Ishikawa (cell line): ENCODE measurements at regions not wholly inside any gene's neighbourhood (a gene's known extent, or its start where the extent isn't known, plus 50 kb on each side); places are given as distances from the start of the nearest gene placed in this dataset.

Source experiments
- CEBPB ChIP-seq: IDR thresholded peaks from 2 replicates; pipeline ENCODE4 v1.6.1; 2012
- CREB1 ChIP-seq: IDR thresholded peaks from 2 replicates; pipeline ENCODE4 v1.6.1; 2012; ENCODE audit warnings: low read depth
- EGR1 ChIP-seq: IDR thresholded peaks from 2 replicates; pipeline ENCODE4 v1.6.1; 2012
- EP300 ChIP-seq: IDR thresholded peaks from 2 replicates; pipeline ENCODE4 v1.6.1; 2012; ENCODE audit warnings: borderline replicate concordance
- FOXM1 ChIP-seq: IDR thresholded peaks from 2 replicates; pipeline ENCODE4 v1.6.1; 2012; ENCODE audit warnings: low read depth, borderline replicate concordance
- NFIC ChIP-seq: IDR thresholded peaks from 2 replicates; pipeline ENCODE4 v1.6.1; 2012
- RAD21 ChIP-seq: IDR thresholded peaks from 2 replicates; pipeline ENCODE4 v1.6.1; 2012; ENCODE audit warnings: low read depth
- TAF1 ChIP-seq: IDR thresholded peaks from 2 replicates; pipeline ENCODE4 v1.6.1; 2012; ENCODE audit warnings: low read depth, mild to moderate bottlenecking
- TCF12 ChIP-seq: IDR thresholded peaks from 2 replicates; pipeline ENCODE4 v1.6.1; 2012; ENCODE audit warnings: low read depth
- TEAD4 ChIP-seq: IDR thresholded peaks from 2 replicates; pipeline ENCODE4 v1.6.1; 2012
- YY1 ChIP-seq: IDR thresholded peaks from 2 replicates; pipeline ENCODE4 v1.6.1; 2012; ENCODE audit warnings: low read depth
- ZBTB7A ChIP-seq: IDR thresholded peaks from 2 replicates; pipeline ENCODE4 v1.6.1; 2012; ENCODE audit warnings: low read depth
- TF ChIP-seq, protein P1 (sequence below): IDR thresholded peaks from 2 replicates; pipeline ENCODE4 v1.6.1; 2012; ENCODE audit warnings: low read depth, mild to moderate bottlenecking
- TF ChIP-seq, protein P2 (sequence below): IDR thresholded peaks from 2 replicates; pipeline ENCODE4 v1.6.1; 2012
- TF ChIP-seq, protein P3 (sequence below): IDR thresholded peaks from 2 replicates; pipeline ENCODE4 v1.6.1; 2012

DNA sequence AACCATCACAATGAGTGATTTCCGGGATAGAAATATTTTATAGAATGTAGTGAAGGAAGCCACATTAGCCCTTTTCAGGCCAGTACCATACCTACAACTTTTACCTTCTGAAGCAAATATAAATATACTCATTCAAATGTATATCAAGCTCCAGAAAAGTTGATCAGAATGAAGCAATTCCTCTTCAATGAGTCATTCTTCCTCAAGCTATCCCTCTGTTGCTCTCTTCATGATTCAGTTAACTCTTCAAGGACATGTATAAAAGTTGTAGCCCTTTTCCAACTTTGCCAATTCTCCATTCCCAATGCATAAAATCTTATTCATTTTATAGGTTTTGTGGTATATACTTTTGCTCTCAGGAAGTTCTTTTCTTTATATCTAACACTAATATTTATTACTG lies 242.1 kb upstream of the RGPD4 start:
- no peak for TF ChIP-seq RAD21
- TF ChIP-seq EGR1 = no peak
- TF ChIP-seq NFIC = no peak
- TF ChIP-seq TAF1 = no peak
- TF ChIP-seq CREB1 = no peak
- TF ChIP-seq TEAD4 = no peak
- TF ChIP-seq ZBTB7A = no peak
- TF ChIP-seq YY1 = no peak
- TF ChIP-seq, protein P1, sequence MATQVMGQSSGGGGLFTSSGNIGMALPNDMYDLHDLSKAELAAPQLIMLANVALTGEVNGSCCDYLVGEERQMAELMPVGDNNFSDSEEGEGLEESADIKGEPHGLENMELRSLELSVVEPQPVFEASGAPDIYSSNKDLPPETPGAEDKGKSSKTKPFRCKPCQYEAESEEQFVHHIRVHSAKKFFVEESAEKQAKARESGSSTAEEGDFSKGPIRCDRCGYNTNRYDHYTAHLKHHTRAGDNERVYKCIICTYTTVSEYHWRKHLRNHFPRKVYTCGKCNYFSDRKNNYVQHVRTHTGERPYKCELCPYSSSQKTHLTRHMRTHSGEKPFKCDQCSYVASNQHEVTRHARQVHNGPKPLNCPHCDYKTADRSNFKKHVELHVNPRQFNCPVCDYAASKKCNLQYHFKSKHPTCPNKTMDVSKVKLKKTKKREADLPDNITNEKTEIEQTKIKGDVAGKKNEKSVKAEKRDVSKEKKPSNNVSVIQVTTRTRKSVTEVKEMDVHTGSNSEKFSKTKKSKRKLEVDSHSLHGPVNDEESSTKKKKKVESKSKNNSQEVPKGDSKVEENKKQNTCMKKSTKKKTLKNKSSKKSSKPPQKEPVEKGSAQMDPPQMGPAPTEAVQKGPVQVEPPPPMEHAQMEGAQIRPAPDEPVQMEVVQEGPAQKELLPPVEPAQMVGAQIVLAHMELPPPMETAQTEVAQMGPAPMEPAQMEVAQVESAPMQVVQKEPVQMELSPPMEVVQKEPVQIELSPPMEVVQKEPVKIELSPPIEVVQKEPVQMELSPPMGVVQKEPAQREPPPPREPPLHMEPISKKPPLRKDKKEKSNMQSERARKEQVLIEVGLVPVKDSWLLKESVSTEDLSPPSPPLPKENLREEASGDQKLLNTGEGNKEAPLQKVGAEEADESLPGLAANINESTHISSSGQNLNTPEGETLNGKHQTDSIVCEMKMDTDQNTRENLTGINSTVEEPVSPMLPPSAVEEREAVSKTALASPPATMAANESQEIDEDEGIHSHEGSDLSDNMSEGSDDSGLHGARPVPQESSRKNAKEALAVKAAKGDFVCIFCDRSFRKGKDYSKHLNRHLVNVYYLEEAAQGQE = no peak
- TF ChIP-seq TCF12 = no peak
- TF ChIP-seq, protein P2, sequence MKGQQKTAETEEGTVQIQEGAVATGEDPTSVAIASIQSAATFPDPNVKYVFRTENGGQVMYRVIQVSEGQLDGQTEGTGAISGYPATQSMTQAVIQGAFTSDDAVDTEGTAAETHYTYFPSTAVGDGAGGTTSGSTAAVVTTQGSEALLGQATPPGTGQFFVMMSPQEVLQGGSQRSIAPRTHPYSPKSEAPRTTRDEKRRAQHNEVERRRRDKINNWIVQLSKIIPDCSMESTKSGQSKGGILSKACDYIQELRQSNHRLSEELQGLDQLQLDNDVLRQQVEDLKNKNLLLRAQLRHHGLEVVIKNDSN = no peak
- TF ChIP-seq EP300 = no peak
- TF ChIP-seq, protein P3, sequence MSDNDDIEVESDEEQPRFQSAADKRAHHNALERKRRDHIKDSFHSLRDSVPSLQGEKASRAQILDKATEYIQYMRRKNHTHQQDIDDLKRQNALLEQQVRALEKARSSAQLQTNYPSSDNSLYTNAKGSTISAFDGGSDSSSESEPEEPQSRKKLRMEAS = no peak
- no peak for TF ChIP-seq FOXM1
- TF ChIP-seq CEBPB = no peak

DNA sequence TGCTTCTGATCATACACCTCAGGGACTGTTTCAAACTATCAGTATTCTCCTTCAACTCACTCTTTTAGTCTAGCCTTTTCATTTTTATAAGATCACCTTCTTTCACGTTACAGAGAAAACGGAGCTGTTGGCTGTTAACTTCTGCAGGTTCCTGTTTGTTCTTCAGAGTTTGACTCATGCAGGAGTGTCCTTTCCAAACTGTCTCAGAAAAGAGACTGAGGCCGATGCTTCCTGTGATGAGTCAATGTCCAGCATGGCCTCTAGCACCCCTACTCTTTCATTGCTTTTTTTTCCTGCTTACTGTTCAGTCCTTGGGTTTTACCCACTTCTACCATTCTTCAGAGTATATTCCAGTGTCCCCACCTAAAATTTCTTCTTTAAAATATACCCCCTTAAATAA lies 240.8 kb upstream of the RGPD4 start:
- no peak for TF ChIP-seq TEAD4
- TF ChIP-seq YY1 = no peak
- TF ChIP-seq NFIC = no peak
- no peak for TF ChIP-seq TCF12
- no peak for TF ChIP-seq FOXM1
- no peak for TF ChIP-seq ZBTB7A
- TF ChIP-seq TAF1 = no peak
- TF ChIP-seq, protein P3 = no peak
- no peak for TF ChIP-seq EP300
- no peak for TF ChIP-seq CEBPB
- TF ChIP-seq RAD21 = no peak

- TF ChIP-seq, protein P1 = no peak
- no peak for TF ChIP-seq ZBTB7A
Observed at GRCh38 chr2:107588181-107588580, 238.5 kb upstream of the RGPD4 start.

DNA sequence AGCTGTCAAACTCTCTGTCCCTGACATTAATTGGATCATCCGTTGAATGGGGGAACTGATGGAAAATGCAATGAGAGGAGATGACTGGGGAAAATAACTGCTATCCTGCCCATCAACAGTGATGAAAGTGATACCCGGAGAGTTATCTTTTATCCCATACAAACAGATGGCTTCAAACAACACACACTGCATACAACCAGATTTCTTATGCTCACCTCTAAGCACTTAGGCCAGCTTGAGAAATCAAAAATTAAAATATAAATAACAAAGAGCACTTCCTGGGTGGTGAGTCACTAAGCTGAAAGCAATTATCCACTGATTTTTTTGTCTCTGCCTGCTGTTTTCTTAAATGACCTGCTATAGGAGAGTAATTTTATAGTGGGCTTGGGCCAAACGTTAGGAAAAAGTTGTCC lies 237.6 kb upstream of the RGPD4 start:
- TF ChIP-seq TAF1 (no peak), EGR1 (no peak), CREB1 (no peak), ZBTB7A (no peak)

GRCh38 chr2:107591561-107592279 lies 235.0 kb upstream of the RGPD4 start:
- no peak for TF ChIP-seq YY1
- TF ChIP-seq FOXM1 = no peak
- no peak for TF ChIP-seq CREB1
- TF ChIP-seq, protein P1 = no peak
- TF ChIP-seq, protein P3 = no peak
- TF ChIP-seq, protein P2 = no peak
- no peak for TF ChIP-seq EGR1
- no peak for TF ChIP-seq RAD21
